H1 (cell line): ENCODE measurements at regions not wholly inside any gene's neighbourhood (a gene's known extent, or its start where the extent isn't known, plus 50 kb on each side); places are given as distances from the start of the nearest gene placed in this dataset.

Experiments
- EP300 ChIP-seq, 2 experiments: IDR thresholded peaks; 1 replicate in 1 of 2; 2 replicates in 1 of 2; pipeline ENCODE4 v1.6.1; 2011 to 2012; ENCODE audit warnings: low read depth in 2 of 2, low read length in 2 of 2, mild to moderate bottlenecking in 2 of 2, borderline replicate concordance in 1 of 2, inconsistent platforms in 1 of 2, moderate library complexity in 1 of 2
- GABPA ChIP-seq: IDR thresholded peaks from 2 replicates; pipeline ENCODE4 v1.6.1; 2011; ENCODE audit warnings: mild to moderate bottlenecking, low read length, moderate library complexity, borderline replicate concordance; ENCODE audit not compliant: insufficient read depth
- POLR2A ChIP-seq, 2 experiments: IDR thresholded peaks; 1 replicate in 1 of 2; 2 replicates in 1 of 2; pipeline ENCODE4 v1.6.1; 2011; ENCODE audit warnings: low read depth in 2 of 2, low read length in 2 of 2, mild to moderate bottlenecking in 2 of 2; ENCODE audit errors: control extremely low read depth in 1 of 2
- POLR2AphosphoS5 ChIP-seq: IDR thresholded peaks from 2 replicates; pipeline ENCODE4 v1.6.1; 2011; ENCODE audit warnings: low read depth, low read length
- RAD21 ChIP-seq, 2 experiments: IDR thresholded peaks in 1 of 2; conservative IDR thresholded peaks in 1 of 2; 2 replicates each; pipeline ENCODE4 v1.6.1; 2011; ENCODE audit warnings: low read depth in 2 of 2, low read length in 2 of 2, improper control_type of control experiment in 1 of 2, inconsistent platforms in 1 of 2, mild to moderate bottlenecking in 1 of 2, moderate library complexity in 1 of 2
- RFX5 ChIP-seq: IDR thresholded peaks from 2 replicates; pipeline ENCODE4 v1.6.1; 2011; ENCODE audit warnings: low read depth, low read length, improper control_type of control experiment, borderline replicate concordance
- SIRT6 ChIP-seq: IDR thresholded peaks from one replicate; pipeline ENCODE4 v1.7.1; 2012; ENCODE audit warnings: low read length, inconsistent platforms
- SUZ12 ChIP-seq: fragments of 200-600 bp; sonication (generic); IDR thresholded peaks from 2 replicates; pipeline ENCODE4 v1.6.1; 2012; ENCODE audit warnings: mild to moderate bottlenecking, inconsistent platforms, low read length, moderate library complexity, mixed read lengths
- TCF12 ChIP-seq: IDR thresholded peaks from 2 replicates; pipeline ENCODE4 v1.6.1; 2011; ENCODE audit warnings: low read depth, mild to moderate bottlenecking, low read length
- YY1 ChIP-seq: IDR thresholded peaks from 2 replicates; pipeline ENCODE4 v1.6.1; 2011; ENCODE audit warnings: low read depth, mild to moderate bottlenecking, low read length
- TF ChIP-seq, protein P1 (sequence below), 3 experiments: IDR thresholded peaks; 1 replicate in 2 of 3; 2 replicates in 1 of 3; pipeline versions ENCODE4 v1.5.1 to v1.6.1; 2011; ENCODE audit warnings: low read length in 3 of 3, mild to moderate bottlenecking in 3 of 3, inconsistent platforms in 2 of 3, low read depth in 1 of 3, moderate library complexity in 1 of 3; ENCODE audit not compliant: insufficient read depth in 1 of 3; ENCODE audit errors: control extremely low read depth in 1 of 3
- TF ChIP-seq, protein P2 (sequence below): IDR thresholded peaks from 2 replicates; pipeline ENCODE4 v1.6.1; 2012; ENCODE audit warnings: inconsistent platforms

GRCh38 chr2:7619203-7619970 lies 702.2 kb downstream of the RNF144A start:
- TF ChIP-seq YY1 (no peak), EP300 (IDR thresholded peaks at IDR 0.05; ENCODE audit: borderline replicate concordance in 1 of 2, low read depth in 2 of 2, low read length in 2 of 2) (no peak), RFX5 (no peak), SUZ12 (no peak), SIRT6 (no peak), TCF12 (no peak), RAD21 (IDR thresholded peaks at IDR 0.05 in 1 of 2, conservative IDR thresholded peaks at IDR 0.05 in 1 of 2; ENCODE audit: low read depth in 2 of 2, low read length in 2 of 2) (no peak), POLR2AphosphoS5 (no peak), GABPA (no peak), POLR2A (IDR thresholded peaks at IDR 0.05; ENCODE audit: control extremely low read depth in 1 of 2, low read depth in 2 of 2, low read length in 2 of 2) (no peak)
- TF ChIP-seq, protein P1, sequence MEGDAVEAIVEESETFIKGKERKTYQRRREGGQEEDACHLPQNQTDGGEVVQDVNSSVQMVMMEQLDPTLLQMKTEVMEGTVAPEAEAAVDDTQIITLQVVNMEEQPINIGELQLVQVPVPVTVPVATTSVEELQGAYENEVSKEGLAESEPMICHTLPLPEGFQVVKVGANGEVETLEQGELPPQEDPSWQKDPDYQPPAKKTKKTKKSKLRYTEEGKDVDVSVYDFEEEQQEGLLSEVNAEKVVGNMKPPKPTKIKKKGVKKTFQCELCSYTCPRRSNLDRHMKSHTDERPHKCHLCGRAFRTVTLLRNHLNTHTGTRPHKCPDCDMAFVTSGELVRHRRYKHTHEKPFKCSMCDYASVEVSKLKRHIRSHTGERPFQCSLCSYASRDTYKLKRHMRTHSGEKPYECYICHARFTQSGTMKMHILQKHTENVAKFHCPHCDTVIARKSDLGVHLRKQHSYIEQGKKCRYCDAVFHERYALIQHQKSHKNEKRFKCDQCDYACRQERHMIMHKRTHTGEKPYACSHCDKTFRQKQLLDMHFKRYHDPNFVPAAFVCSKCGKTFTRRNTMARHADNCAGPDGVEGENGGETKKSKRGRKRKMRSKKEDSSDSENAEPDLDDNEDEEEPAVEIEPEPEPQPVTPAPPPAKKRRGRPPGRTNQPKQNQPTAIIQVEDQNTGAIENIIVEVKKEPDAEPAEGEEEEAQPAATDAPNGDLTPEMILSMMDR (IDR thresholded peaks at IDR 0.05; ENCODE audit: control extremely low read depth in 1 of 3, insufficient read depth in 1 of 3, low read depth in 1 of 3, low read length in 3 of 3): no peak
- TF ChIP-seq, protein P2, sequence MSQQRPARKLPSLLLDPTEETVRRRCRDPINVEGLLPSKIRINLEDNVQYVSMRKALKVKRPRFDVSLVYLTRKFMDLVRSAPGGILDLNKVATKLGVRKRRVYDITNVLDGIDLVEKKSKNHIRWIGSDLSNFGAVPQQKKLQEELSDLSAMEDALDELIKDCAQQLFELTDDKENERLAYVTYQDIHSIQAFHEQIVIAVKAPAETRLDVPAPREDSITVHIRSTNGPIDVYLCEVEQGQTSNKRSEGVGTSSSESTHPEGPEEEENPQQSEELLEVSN: no peak
